ENCODE measurements at regions not wholly inside any gene's neighbourhood (a gene's known extent, or its start where the extent isn't known, plus 50 kb on each side); places are given as distances from the start of the nearest gene placed in this dataset.

- no peak overlapping the region for H3K27ac ChIP-seq (ENCODE audit: low read depth)
- no peaks in the 10 kb centered on the region; the same call in 1 of the 2 replicates for H3K36me3 ChIP-seq (ENCODE audit: insufficient read depth)
- no peaks in the 10 kb centered on the region for H4K20me1 ChIP-seq (replicated peaks; ENCODE audit: insufficient read depth)
- H3K4me1 ChIP-seq (ENCODE audit: insufficient read depth): no peaks in the 10 kb centered on the region
- no peaks in the 10 kb centered on the region for H3K27me3 ChIP-seq (ENCODE audit: insufficient read depth)
- H3K9me2 ChIP-seq (ENCODE audit: insufficient read depth): no peaks in the 10 kb centered on the region
- TF ChIP-seq NANOG (IDR thresholded peaks at IDR 0.05; ENCODE audit: borderline replicate concordance): no peak
- no peak for TF ChIP-seq CREB1 (CRISPR knock-in tag; IDR thresholded peaks at IDR 0.05; ENCODE audit: low read depth)
- TF ChIP-seq EZH2phosphoT487 (IDR thresholded peaks at IDR 0.05; ENCODE audit: unreplicated experiment): no peak
- no peak for TF ChIP-seq POLR2AphosphoS5 (IDR thresholded peaks at IDR 0.05; ENCODE audit: low read depth)
- TF ChIP-seq CTCF (conservative IDR thresholded peaks at IDR 0.05; ENCODE audit: low read depth in 2 of 2): no peak
- TF ChIP-seq ZNF462 (CRISPR knock-in tag; IDR thresholded peaks at IDR 0.05): no peak
- TF ChIP-seq ZNF114 (CRISPR knock-in tag; IDR thresholded peaks at IDR 0.05): no peak
- no peak for TF ChIP-seq REST (IDR thresholded peaks at IDR 0.05; ENCODE audit: unreplicated experiment)
- no peak for DNase-seq (ENCODE audit: low spot score)
- H3K4me3 ChIP-seq: no peak overlapping the region
- ATAC-seq: no peak
- H3K27me3 Mint-ChIP-seq (ENCODE audit: insufficient read depth, low read depth, poor library complexity): peaks cover 5% of the 10 kb centered on the region
- H3K4me2 ChIP-seq: no peak overlapping the region
- no peak overlapping the region for H2AFZ ChIP-seq
- H3K4me1 Mint-ChIP-seq: no peaks in the 10 kb centered on the region
- H3K36me3 Mint-ChIP-seq (ENCODE audit: low read depth): no peaks in the 10 kb centered on the region; the same call in 2 of the 3 replicates
- no peak overlapping the region for H3K4me3 Mint-ChIP-seq
- no peaks in the 10 kb centered on the region for H3F3A ChIP-seq (replicated peaks; ENCODE audit: low read depth)
- no peaks in the 10 kb centered on the region for H3K79me2 ChIP-seq (replicated peaks; ENCODE audit: insufficient read depth)
- no peak overlapping the region for H3K27ac Mint-ChIP-seq
- no peaks in the 10 kb centered on the region for H3K9me3 Mint-ChIP-seq
Observed at GRCh38 chr22:48744283-48744641, 1083.4 kb downstream of the BRD1 start.

All from GM23338 (cell line).